Adipocyte (in vitro differentiated cells): ENCODE measurements at regions not wholly inside any gene's neighbourhood (a gene's known extent, or its start where the extent isn't known, plus 50 kb on each side); places are given as distances from the start of the nearest gene placed in this dataset.

Experiments
- DNase-seq: peaks from one replicate; pipeline ENCODE4 v3.0.0-alpha.2; 2015; ENCODE audit warnings: low read depth
- H3K27me3 ChIP-seq: replicated peaks from 2 replicates; pipeline ENCODE4 v1.7.0; 2013; ENCODE audit warnings: mild to moderate bottlenecking, low read length, moderate library complexity; ENCODE audit not compliant: control insufficient read depth, insufficient read depth
- H3K36me3 ChIP-seq: 2 replicates; pipeline ENCODE4 v1.7.0; 2013; ENCODE audit warnings: low read length, mild to moderate bottlenecking, moderate library complexity; ENCODE audit not compliant: control insufficient read depth, insufficient read depth, severe bottlenecking
- H3K4me1 ChIP-seq: 2 replicates; pipeline ENCODE4 v1.7.0; 2013; ENCODE audit warnings: mild to moderate bottlenecking, low read length, moderate library complexity; ENCODE audit not compliant: control insufficient read depth, insufficient read depth
- H3K4me3 ChIP-seq: 2 replicates; pipeline ENCODE4 v1.7.0; 2013; ENCODE audit warnings: mild to moderate bottlenecking, low read length, moderate library complexity
- H3K9ac ChIP-seq: 2 replicates; pipeline ENCODE4 v1.7.0; 2013; ENCODE audit warnings: mild to moderate bottlenecking, low read length, moderate library complexity
- H3K9me3 ChIP-seq: 2 replicates; pipeline ENCODE4 v1.7.0; 2013; ENCODE audit warnings: mild to moderate bottlenecking, low read length, moderate library complexity; ENCODE audit not compliant: control insufficient read depth

GRCh38 chr10:128803790-128804189 is 663.3 kb upstream of the MGMT start:
- H3K4me3 ChIP-seq: no peak overlapping the region
- peaks cover 13% of the 10 kb centered on the region for H3K27me3 ChIP-seq
- H3K36me3 ChIP-seq: no peaks in the 10 kb centered on the region
- H3K4me1 ChIP-seq: peaks cover 6% of the 10 kb centered on the region
- no peak for DNase-seq
- no peak overlapping the region for H3K9ac ChIP-seq
- H3K9me3 ChIP-seq: no peaks in the 10 kb centered on the region

- Histone ChIP-seq H3K4me3 (no peak overlapping the region), H3K27me3 (peaks cover 13% of the 10 kb centered on the region), H3K9ac (no peak overlapping the region), H3K36me3 (no peaks in the 10 kb centered on the region), H3K4me1 (peaks cover 11% of the 10 kb centered on the region), H3K9me3 (no peaks in the 10 kb centered on the region)
- DNase-seq: no peak
Observed at GRCh38 chr10:128804411-128804810, 662.6 kb upstream of the MGMT start.

DNA sequence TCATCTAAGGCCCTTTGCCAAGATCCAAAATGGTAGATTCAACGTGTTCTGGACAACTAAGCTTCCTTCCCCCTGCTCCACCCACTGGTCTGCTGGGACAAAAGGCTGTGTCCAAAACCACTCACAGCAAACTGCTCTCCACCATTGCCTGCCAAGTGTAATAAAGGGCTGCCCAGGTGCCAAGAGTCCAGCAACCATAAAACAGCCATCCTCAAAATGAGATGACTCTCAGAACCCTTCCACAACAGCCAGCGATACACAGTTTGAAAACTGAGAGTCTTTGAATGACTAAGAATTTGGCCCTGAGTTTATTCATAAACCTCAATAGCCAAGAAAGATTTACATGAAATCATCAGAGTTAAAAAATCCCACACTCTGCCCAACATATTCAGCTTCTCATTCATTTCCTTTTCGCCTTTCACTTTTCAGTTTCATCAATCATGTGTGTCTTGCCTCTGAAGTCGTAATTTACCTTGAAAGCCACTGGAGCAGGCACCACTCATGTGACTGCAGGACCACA is 658.1 kb upstream of the MGMT start:
- Histone ChIP-seq H3K27me3 (peaks cover 4% of the 10 kb centered on the region), H3K9me3 (no peaks in the 10 kb centered on the region), H3K4me3 (no peak overlapping the region), H3K36me3 (no peaks in the 10 kb centered on the region), H3K4me1 (peaks cover 22% of the 10 kb centered on the region), H3K9ac (no peak overlapping the region)
- DNase-seq: no peak

GRCh38 chr10:128811511-128811910 is 655.5 kb upstream of the MGMT start:
- Histone ChIP-seq H3K9me3 (no peaks in the 10 kb centered on the region), H3K36me3 (no peaks in the 10 kb centered on the region), H3K27me3 (peaks cover 5% of the 10 kb centered on the region), H3K9ac (no peak overlapping the region), H3K4me3 (peak overlapping the region; percentile 42), H3K4me1 (peaks cover 22% of the 10 kb centered on the region)
- no peak for DNase-seq

GRCh38 chr10:128812000-128812399 is 655.0 kb upstream of the MGMT start:
- no peaks in the 10 kb centered on the region for H3K9me3 ChIP-seq
- H3K36me3 ChIP-seq: no peaks in the 10 kb centered on the region
- H3K4me1 ChIP-seq: peaks cover 22% of the 10 kb centered on the region
- H3K4me3 ChIP-seq: peak overlapping the region; percentile 42
- no peak for DNase-seq
- H3K27me3 ChIP-seq: peaks cover 5% of the 10 kb centered on the region
- no peak overlapping the region for H3K9ac ChIP-seq

- H3K36me3 ChIP-seq: no peaks in the 10 kb centered on the region
- peaks cover 19% of the 10 kb centered on the region for H3K4me1 ChIP-seq
Observed at GRCh38 chr10:128813574-128813973, 653.5 kb upstream of the MGMT start.

GRCh38 chr10:128814024-128814423 is 653.0 kb upstream of the MGMT start:
- H3K4me3 ChIP-seq: no peak overlapping the region
- H3K36me3 ChIP-seq: no peaks in the 10 kb centered on the region
- H3K4me1 ChIP-seq: peaks cover 15% of the 10 kb centered on the region
- H3K9me3 ChIP-seq: no peaks in the 10 kb centered on the region
- no peak overlapping the region for H3K9ac ChIP-seq
- no peak for DNase-seq
- H3K27me3 ChIP-seq: peaks cover 5% of the 10 kb centered on the region

More at GRCh38 chr10:128813574-128813973, 653.5 kb upstream of the MGMT start:
- DNase-seq: no peak
- H3K4me3 ChIP-seq: no peak overlapping the region
- no peak overlapping the region for H3K9ac ChIP-seq
- H3K27me3 ChIP-seq: peaks cover 5% of the 10 kb centered on the region
- no peaks in the 10 kb centered on the region for H3K9me3 ChIP-seq

GRCh38 chr10:128814782-128815181 is 652.3 kb upstream of the MGMT start:
- H3K9me3 ChIP-seq: no peaks in the 10 kb centered on the region
- DNase-seq: no peak
- peaks cover 5% of the 10 kb centered on the region for H3K27me3 ChIP-seq
- H3K9ac ChIP-seq: no peak overlapping the region
- H3K4me1 ChIP-seq: peaks cover 11% of the 10 kb centered on the region
- no peak overlapping the region for H3K4me3 ChIP-seq
- H3K36me3 ChIP-seq: no peaks in the 10 kb centered on the region

- H3K4me1 ChIP-seq: peaks cover 6% of the 10 kb centered on the region
- no peaks in the 10 kb centered on the region for H3K9me3 ChIP-seq
- H3K36me3 ChIP-seq: no peaks in the 10 kb centered on the region
- no peak overlapping the region for H3K9ac ChIP-seq
- no peak for DNase-seq
- H3K4me3 ChIP-seq: no peak overlapping the region
- H3K27me3 ChIP-seq: peaks cover 5% of the 10 kb centered on the region
Observed at GRCh38 chr10:128816726-128817125, 650.3 kb upstream of the MGMT start.

- no peak overlapping the region for H3K4me3 ChIP-seq
- DNase-seq: no peak
- no peaks in the 10 kb centered on the region for H3K36me3 ChIP-seq
- H3K9ac ChIP-seq: no peak overlapping the region
- no peaks in the 10 kb centered on the region for H3K9me3 ChIP-seq
- peaks cover 5% of the 10 kb centered on the region for H3K27me3 ChIP-seq
- no peaks in the 10 kb centered on the region for H3K4me1 ChIP-seq
Observed at GRCh38 chr10:128817636-128818035, 649.4 kb upstream of the MGMT start.

- Histone ChIP-seq H3K9me3 (no peaks in the 10 kb centered on the region), H3K36me3 (no peaks in the 10 kb centered on the region), H3K9ac (no peak overlapping the region), H3K27me3 (peaks cover 6% of the 10 kb centered on the region), H3K4me1 (no peaks in the 10 kb centered on the region), H3K4me3 (no peak overlapping the region)
- no peak for DNase-seq
Observed at GRCh38 chr10:128820663-128821062, 646.4 kb upstream of the MGMT start.

GRCh38 chr10:128823201-128823600 is 643.8 kb upstream of the MGMT start:
- Histone ChIP-seq H3K4me1 (no peaks in the 10 kb centered on the region), H3K9ac (no peak overlapping the region), H3K9me3 (no peaks in the 10 kb centered on the region), H3K27me3 (peaks cover 19% of the 10 kb centered on the region), H3K36me3 (no peaks in the 10 kb centered on the region), H3K4me3 (no peak overlapping the region)
- no peak for DNase-seq
